ENCODE measurements at regions not wholly inside any gene's neighbourhood (a gene's known extent, or its start where the extent isn't known, plus 50 kb on each side); places are given as distances from the start of the nearest gene placed in this dataset.

DNA sequence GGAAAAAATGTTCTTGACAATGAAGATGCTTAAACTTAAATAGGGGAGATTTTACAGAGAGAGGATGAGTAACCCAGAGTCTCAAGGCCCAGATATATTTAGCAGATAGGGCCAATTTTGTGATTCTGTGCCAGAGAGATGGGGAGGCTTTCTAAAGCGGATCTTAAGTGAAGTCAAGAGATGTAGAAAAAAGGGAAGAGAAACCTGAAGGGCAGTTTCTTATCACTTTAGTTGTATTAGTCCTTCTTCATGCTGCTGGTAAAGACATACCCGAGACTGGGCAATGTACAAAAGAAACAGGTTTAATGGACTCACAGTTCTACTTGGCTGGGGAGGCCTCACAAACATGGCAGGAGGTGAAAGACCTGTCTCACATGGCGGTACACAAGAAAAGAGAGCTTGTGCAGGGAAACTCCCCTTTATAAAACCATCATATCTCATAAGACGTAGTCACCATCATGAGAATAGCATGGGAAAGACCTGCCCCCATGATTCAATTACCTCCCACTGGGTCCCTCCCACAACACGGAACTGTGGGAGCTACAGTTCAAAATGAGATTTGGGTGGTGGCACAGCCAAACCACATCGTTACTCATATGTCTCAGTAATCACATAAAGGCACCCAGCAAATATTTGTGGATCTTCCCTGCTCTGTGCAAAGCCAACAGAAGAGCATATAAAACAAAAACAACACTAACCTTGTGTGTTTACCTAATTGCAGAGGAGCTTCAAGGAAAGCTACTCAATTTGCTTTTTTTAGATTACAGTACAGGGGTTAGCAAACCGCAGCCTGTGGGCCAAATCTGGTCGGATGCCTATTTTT, 102.6 kb upstream of the MYCBP2 start:
- Histone ChIP-seq H3K4me3 (no peak overlapping the region), H3K4me1 (no peaks in the 10 kb centered on the region), H3K27ac (no peak overlapping the region), H3K36me3 (no peaks in the 10 kb centered on the region), H3K27me3 (no peaks in the 10 kb centered on the region), H3K9me3 (no peaks in the 10 kb centered on the region)
- DNase-seq (no peak), ATAC-seq (no peak), FAIRE-seq (no peak)
- TF ChIP-seq, protein P1, sequence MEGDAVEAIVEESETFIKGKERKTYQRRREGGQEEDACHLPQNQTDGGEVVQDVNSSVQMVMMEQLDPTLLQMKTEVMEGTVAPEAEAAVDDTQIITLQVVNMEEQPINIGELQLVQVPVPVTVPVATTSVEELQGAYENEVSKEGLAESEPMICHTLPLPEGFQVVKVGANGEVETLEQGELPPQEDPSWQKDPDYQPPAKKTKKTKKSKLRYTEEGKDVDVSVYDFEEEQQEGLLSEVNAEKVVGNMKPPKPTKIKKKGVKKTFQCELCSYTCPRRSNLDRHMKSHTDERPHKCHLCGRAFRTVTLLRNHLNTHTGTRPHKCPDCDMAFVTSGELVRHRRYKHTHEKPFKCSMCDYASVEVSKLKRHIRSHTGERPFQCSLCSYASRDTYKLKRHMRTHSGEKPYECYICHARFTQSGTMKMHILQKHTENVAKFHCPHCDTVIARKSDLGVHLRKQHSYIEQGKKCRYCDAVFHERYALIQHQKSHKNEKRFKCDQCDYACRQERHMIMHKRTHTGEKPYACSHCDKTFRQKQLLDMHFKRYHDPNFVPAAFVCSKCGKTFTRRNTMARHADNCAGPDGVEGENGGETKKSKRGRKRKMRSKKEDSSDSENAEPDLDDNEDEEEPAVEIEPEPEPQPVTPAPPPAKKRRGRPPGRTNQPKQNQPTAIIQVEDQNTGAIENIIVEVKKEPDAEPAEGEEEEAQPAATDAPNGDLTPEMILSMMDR (IDR thresholded peaks at IDR 0.05) = no peak
- 76 to 78% methylated on average over 8 of the region's 8 CpGs for WGBS, 2 donors
- intact Hi-C loops (cut with DNase I) = no loop called here

DNA sequence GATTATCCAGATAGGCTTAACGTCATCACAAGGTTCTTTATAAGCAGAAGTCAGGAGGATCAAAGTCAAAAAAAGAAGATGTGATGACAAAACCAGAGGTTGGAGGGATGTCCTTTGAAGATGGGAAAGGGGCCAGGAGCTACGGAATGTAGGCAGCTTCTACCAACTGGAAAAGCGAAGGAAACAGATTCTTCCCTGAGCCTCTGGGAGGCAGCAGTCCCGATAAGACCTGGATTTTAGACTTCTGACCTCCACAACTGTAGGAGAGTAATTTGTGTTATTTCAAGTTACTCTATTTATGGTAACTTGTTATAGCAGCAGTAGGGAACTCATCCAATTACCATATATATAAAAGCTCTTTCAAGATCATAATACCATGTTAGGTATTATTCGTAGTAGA, 98.8 kb upstream of the MYCBP2 start:
- TF ChIP-seq, protein P1 (IDR thresholded peaks at IDR 0.05) = no peak
- Histone ChIP-seq H3K4me3 (no peak overlapping the region), H3K27ac (no peak overlapping the region), H3K27me3 (no peaks in the 10 kb centered on the region), H3K4me1 (no peaks in the 10 kb centered on the region), H3K36me3 (no peaks in the 10 kb centered on the region), H3K9me3 (no peaks in the 10 kb centered on the region)
- 62 to 67% methylated on average over 5 of the region's 5 CpGs for whole genome bisulfite sequencing, 2 donors
- no peak for ATAC-seq
- FAIRE-seq = no peak
- intact Hi-C loops (cut with DNase I) = no loop called here
- DNase-seq = no peak

DNA sequence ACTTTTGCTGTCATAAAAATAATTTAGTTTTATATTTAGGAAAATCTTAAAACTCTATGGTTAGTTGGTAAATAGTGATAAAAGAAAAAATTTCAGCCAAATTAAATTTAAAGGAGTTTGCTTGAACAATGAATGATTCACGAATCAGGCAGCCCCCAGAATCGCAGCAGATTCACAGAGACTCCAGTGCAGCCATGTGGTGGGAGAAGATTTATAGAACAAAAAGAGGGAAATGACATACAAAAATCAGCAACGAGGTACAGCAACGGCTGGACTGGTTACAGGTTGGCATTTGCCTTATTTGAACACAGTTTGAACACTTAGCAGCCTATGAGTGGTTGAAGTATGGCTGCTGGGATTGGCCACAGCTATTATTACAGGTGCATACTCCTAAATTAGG, 96.4 kb upstream of the MYCBP2 start:
- intact Hi-C loops (cut with DNase I) = no loop called here
- FAIRE-seq = no peak
- TF ChIP-seq, protein P1 (IDR thresholded peaks at IDR 0.05) = no peak

DNA sequence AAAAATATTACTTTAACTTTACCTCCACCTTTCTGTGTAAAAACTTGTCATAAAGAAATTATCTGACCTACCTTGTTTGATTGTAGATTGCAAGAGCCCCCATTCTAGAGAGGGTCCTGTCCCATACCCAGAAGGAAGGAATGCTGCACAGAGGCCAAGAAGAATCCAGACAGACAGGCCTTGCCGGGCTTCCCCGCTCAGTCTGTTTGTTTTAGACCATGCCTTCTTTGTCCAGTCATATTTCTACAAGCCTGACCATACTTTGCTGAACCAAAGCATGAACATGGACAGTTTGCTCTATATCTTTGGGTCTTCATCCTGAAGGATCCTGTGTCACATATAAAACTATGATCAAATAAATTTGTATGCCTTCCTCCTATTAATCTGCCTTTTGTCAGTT, 95.8 kb upstream of the MYCBP2 start:
- H3K9me3 ChIP-seq = no peaks in the 10 kb centered on the region
- TF ChIP-seq, protein P1 (IDR thresholded peaks at IDR 0.05) = no peak
- no peak overlapping the region for H3K27ac ChIP-seq
- H3K36me3 ChIP-seq = no peaks in the 10 kb centered on the region
- no peak for DNase-seq
- H3K4me3 ChIP-seq = no peak overlapping the region
- intact Hi-C loops (cut with DNase I) = no loop called here
- no peak for FAIRE-seq
- H3K4me1 ChIP-seq = no peaks in the 10 kb centered on the region
- no peaks in the 10 kb centered on the region for H3K27me3 ChIP-seq
- ATAC-seq = no peak
- WGBS, 2 donors = 54 to 56% methylated on average over 2 of the region's 2 CpGs

More for the DNA sequence above, 96.4 kb upstream of the MYCBP2 start:
- ATAC-seq (no peak), DNase-seq (no peak)
- no peaks in the 10 kb centered on the region for H3K36me3 ChIP-seq
- H3K4me1 ChIP-seq = no peaks in the 10 kb centered on the region
- no peaks in the 10 kb centered on the region for H3K27me3 ChIP-seq
- 57 to 69% methylated on average over 4 of the region's 4 CpGs for WGBS, 2 donors
- H3K27ac ChIP-seq = no peak overlapping the region
- no peaks in the 10 kb centered on the region for H3K9me3 ChIP-seq
- no peak overlapping the region for H3K4me3 ChIP-seq

DNA sequence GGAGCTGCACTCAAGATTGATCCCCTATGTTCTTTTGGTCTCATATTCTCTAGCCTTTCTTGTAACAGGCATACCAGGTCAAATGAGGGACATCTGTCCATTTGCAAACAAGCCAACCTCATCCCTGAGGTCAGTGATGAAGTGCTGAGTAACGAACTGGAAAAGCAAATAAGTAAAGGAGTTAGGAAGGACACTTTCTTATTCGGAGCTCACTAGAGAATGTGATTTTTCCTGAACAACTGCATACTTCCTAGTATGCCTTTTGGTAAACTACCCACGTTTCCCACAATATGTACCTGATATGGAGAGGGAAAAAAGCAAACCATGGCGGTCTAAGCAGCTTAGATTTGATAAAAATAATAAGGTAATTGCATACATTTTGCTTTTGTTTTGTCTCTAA, 91.0 kb upstream of the MYCBP2 start:
- H3K36me3 ChIP-seq = no peaks in the 10 kb centered on the region
- H3K9me3 ChIP-seq = no peaks in the 10 kb centered on the region
- H3K27ac ChIP-seq = no peak overlapping the region
- intact Hi-C loops (cut with DNase I) = no loop called here
- H3K4me1 ChIP-seq = no peaks in the 10 kb centered on the region
- no peak overlapping the region for H3K4me3 ChIP-seq
- ATAC-seq (no peak), FAIRE-seq (no peak), DNase-seq (no peak)
- no peaks in the 10 kb centered on the region for H3K27me3 ChIP-seq
- WGBS, 2 donors = 33 to 46% methylated on average over 3 to 4 of the region's 4 CpGs
- TF ChIP-seq, protein P1 (IDR thresholded peaks at IDR 0.05) = no peak

Data from pancreas (tissue), 10 donors.